Esophagus squamous epithelium (tissue), 5 donors: ENCODE measurements at regions not wholly inside any gene's neighbourhood (a gene's known extent, or its start where the extent isn't known, plus 50 kb on each side); places are given as distances from the start of the nearest gene placed in this dataset.
"Not testable (repeated sequence)": the region's sequence is repeated elsewhere in the genome, so short reads cannot be mapped to it uniquely, and the experiment has no call there.

Experiments used
- DNase-seq: peaks from one replicate; lab custom pipeline; 2025; lab: John Stamatoyannopoulos, UW
- H3K27ac ChIP-seq, 4 donors: fragments of 200-600 bp; sonication (generic); one replicate each; pipeline ENCODE4 v1.5.1; 2016 to 2019; ENCODE audit warnings: mild to moderate bottlenecking in 1 of 4
- H3K27me3 ChIP-seq, 4 donors: fragments of 200-600 bp; sonication (generic); 1 replicate in 3 of 4; 2 replicates in 1 of 4; pipeline versions ENCODE4 v1.5.1 to v1.6.0; 2017 to 2021; ENCODE audit warnings: antibody characterized with exemption in 1 of 4
- H3K36me3 ChIP-seq, 3 donors: fragments of 200-600 bp; sonication (generic); one replicate each; pipeline ENCODE4 v1.5.1; 2016 to 2019
- H3K4me1 ChIP-seq, 3 donors: fragments of 200-600 bp; sonication (generic); one replicate each; pipeline ENCODE4 v1.5.1; 2017 to 2019
- H3K4me3 ChIP-seq, 4 donors: fragments of 200-600 bp; sonication (generic); 1 replicate in 3 of 4; 2 replicates in 1 of 4; pipeline ENCODE4 v1.5.1; 2016 to 2019; ENCODE audit warnings: mild to moderate bottlenecking in 2 of 4, moderate library complexity in 1 of 4
- H3K9me3 ChIP-seq, 3 donors: fragments of 200-600 bp; sonication (generic); one replicate each; pipeline ENCODE4 v1.5.1; 2016 to 2019
- CTCF ChIP-seq, 6 experiments: fragments of 450-650 bp in 4 of 6; fragments of 200-600 bp in 2 of 6; sonication (generic) in 2 of 6; IDR thresholded peaks; one replicate each; pipeline ENCODE4 v1.5.1; 2016 to 2019; ENCODE audit warnings: antibody characterized with exemption in 6 of 6, mild to moderate bottlenecking in 4 of 6, moderate library complexity in 4 of 6
- POLR2A ChIP-seq, 4 donors: fragments of 450-650 bp; IDR thresholded peaks; one replicate each; pipeline ENCODE4 v1.6.1; 2017; ENCODE audit warnings: antibody characterized with exemption in 4 of 4, mild to moderate bottlenecking in 4 of 4, moderate library complexity in 3 of 4
- WGBS, 2 donors: methylation state at CpG; one replicate each; pipeline ENCODE4 v1.1.5; 2018; 5-methylcytosine and 5-hydroxymethylcytosine counted together
- intact Hi-C: fragments of 100-400 bp; cut with DNase I; formaldehyde crosslinking; loops from one replicate; pipeline ENCODE4 v1.15.0; 2022
- donor health status: DM: yes; HTN: yes; CAD: no.

DNA sequence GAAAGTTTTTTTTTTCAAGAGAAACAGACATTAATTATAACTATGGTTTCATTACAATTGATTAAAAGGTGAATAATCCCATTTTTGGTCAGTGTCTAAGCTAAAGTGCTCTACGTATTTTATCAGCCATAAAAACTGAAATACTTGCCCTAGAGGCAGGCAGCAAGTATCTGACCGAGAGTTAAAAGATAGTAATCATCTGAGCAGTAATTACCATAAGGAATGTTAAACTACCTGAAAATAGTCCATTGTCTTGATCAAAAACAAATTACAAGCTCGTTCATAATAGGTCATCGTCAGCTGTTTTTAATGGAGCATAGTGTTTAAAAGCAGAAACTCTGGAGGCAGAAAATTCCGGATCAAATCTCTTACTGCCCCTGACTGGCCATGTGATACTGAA, 105.7 kb upstream of the ZEB2 start:
- Histone ChIP-seq H3K9me3 (no peaks in the 10 kb centered on the region), H3K27ac (peak overlapping the region in 3 of 4 donors; percentile 3 to 37 (median 20)), H3K27me3 (no peaks in the 10 kb centered on the region), H3K36me3 (no peaks in the 10 kb centered on the region), H3K4me3 (no peak overlapping the region), H3K4me1 (peaks cover 0 to 6% (median 0%) of the 10 kb centered on the region in 3 donors)
- 37 to 55% methylated on average over 5 of the region's 5 CpGs for WGBS, 2 donors
- intact Hi-C loops = no loop called here
- no peak for DNase-seq
- no peak for TF ChIP-seq CTCF (IDR thresholded peaks at IDR 0.05)
- no peak for TF ChIP-seq POLR2A (IDR thresholded peaks at IDR 0.05)

DNA sequence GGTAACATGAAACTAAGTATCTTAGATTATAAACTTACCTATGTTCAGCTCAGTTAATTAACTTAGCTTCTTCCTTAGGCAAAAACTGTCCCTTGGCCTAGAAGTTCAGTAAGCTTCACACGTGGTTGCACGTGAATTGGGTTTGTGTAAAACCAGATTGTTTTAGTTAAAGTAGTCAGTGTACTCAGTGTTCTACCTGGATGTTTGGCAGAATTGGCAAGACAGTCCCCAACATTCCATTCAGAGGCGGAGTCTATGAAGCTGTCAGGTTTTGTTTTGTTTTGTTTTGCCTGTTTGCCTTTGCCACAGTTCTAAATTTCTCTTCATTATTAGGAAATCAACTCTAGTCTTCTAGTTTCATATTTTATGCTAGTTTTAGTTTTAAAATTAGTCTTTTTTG, 105.3 kb upstream of the ZEB2 start:
- Histone ChIP-seq H3K27ac (peak overlapping the region in 2 of 4 donors; percentile 20 to 41), H3K27me3 (no peaks in the 10 kb centered on the region), H3K4me1 (peaks cover 0 to 6% (median 0%) of the 10 kb centered on the region in 3 donors), H3K36me3 (no peaks in the 10 kb centered on the region), H3K9me3 (no peaks in the 10 kb centered on the region), H3K4me3 (no peak overlapping the region)
- intact Hi-C loops = no loop called here
- 50 to 65% methylated on average over 3 of the region's 3 CpGs for WGBS, 2 donors
- TF ChIP-seq POLR2A (IDR thresholded peaks at IDR 0.05) (no peak), CTCF (IDR thresholded peaks at IDR 0.05) (no peak)
- DNase-seq = no peak

DNA sequence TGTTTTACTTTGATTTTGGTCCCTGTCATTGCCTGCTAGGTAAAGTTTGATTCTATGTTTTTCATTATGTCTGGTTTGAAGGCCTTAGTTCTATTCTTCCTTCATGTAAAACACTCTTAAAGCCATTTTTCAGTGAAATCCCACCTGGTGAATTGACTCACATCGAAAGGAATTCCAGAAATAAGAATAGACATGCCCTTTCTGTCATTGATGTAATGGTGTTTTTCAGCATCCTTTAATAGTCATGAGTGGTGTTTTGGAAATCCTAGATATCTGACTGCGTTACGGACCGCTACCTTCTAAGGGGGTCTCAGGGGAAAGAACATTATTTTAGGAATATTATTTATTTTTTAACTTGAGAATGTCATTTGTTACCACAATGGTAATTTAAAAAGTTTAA, 104.5 kb upstream of the ZEB2 start:
- DNase-seq = no peak
- TF ChIP-seq POLR2A (IDR thresholded peaks at IDR 0.05) = no peak
- no peak for TF ChIP-seq CTCF (IDR thresholded peaks at IDR 0.05)
- intact Hi-C loops = no loop called here
- Histone ChIP-seq H3K4me3 (no peak overlapping the region), H3K27ac (no peak overlapping the region), H3K9me3 (no peaks in the 10 kb centered on the region), H3K36me3 (no peaks in the 10 kb centered on the region), H3K4me1 (peaks cover 0 to 6% (median 0%) of the 10 kb centered on the region in 3 donors), H3K27me3 (no peaks in the 10 kb centered on the region)
- WGBS, 2 donors = 75 to 83% methylated on average over 4 of the region's 4 CpGs

DNA sequence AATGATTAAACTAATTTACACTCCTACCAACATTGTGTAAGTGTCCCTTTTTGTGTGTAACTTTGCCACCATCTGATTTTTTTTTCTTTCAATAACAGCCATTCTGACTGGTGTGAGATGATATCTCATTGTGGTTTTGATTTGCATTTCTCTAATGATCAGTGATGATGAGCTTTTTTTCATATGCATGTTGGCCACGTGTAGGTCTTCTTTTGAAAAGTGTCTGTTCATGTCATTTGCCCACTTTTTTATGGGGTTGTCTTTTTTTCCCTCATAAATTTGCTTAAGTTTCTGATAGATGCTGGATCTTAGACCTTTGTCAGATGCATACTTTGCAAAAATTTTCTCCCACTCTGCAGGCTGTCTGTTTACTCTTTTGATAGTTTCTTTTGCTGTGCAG, 102.5 kb upstream of the ZEB2 start:
- H3K9me3 ChIP-seq, H3K4me1 ChIP-seq, H3K36me3 ChIP-seq, DNase-seq, H3K4me3 ChIP-seq, H3K27me3 ChIP-seq, intact Hi-C loops, H3K27ac ChIP-seq: not testable (repeated sequence)
- 84 to 85% methylated on average over 1 of the region's 1 CpG for WGBS, 2 donors

- TF ChIP-seq POLR2A (IDR thresholded peaks at IDR 0.05) = no peak
- TF ChIP-seq CTCF (IDR thresholded peaks at IDR 0.05) = no peak
- DNase-seq = no peak
- Histone ChIP-seq H3K4me1 (no peaks in the 10 kb centered on the region), H3K36me3 (no peaks in the 10 kb centered on the region), H3K9me3 (no peaks in the 10 kb centered on the region), H3K4me3 (no peak overlapping the region), H3K27me3 (no peaks in the 10 kb centered on the region), H3K27ac (no peak overlapping the region)
- WGBS, 2 donors = 91 to 94% methylated on average over 3 of the region's 3 CpGs
- intact Hi-C loops = no loop called here
Observed at GRCh38 chr2:144621266-144621665, 101.3 kb upstream of the ZEB2 start.

DNA sequence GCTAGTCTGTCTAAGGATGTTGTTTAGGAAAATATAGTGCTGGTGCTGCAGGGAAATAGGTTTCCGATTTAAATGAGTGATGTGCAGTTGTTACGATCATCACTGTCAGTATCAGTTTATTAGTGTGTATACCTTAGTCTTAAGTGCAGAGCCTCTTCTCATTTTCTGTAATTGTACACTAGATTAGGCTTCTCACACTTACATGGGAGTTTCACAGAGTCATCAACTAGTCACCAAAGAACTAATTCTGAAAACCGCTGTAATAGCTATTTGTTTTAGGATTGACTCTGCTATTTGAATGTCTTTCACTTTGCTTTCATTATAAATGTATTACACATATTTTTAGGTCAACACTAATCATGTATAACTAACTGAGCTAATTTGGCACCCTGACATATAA, 99.8 kb upstream of the ZEB2 start:
- TF ChIP-seq POLR2A (IDR thresholded peaks at IDR 0.05) (no peak), CTCF (IDR thresholded peaks at IDR 0.05) (no peak)

GRCh38 chr2:144617171-144617570, 97.3 kb upstream of the ZEB2 start:
- H3K4me3 ChIP-seq, H3K27me3 ChIP-seq, H3K27ac ChIP-seq, H3K9me3 ChIP-seq, H3K4me1 ChIP-seq, intact Hi-C loops, DNase-seq, H3K36me3 ChIP-seq: not testable (repeated sequence)
- WGBS, 2 donors = 87 to 89% methylated on average over 6 of the region's 6 CpGs

More for the DNA sequence above, 99.8 kb upstream of the ZEB2 start:
- Histone ChIP-seq H3K27me3 (no peaks in the 10 kb centered on the region), H3K9me3 (no peaks in the 10 kb centered on the region), H3K4me3 (no peak overlapping the region), H3K4me1 (no peaks in the 10 kb centered on the region), H3K27ac (no peak overlapping the region), H3K36me3 (no peaks in the 10 kb centered on the region)
- WGBS, 2 donors = 46 to 47% methylated on average over 3 of the region's 3 CpGs
- intact Hi-C loops = no loop called here
- DNase-seq = no peak
